MM.1S (cell line): ENCODE measurements at regions not wholly inside any gene's neighbourhood (a gene's known extent, or its start where the extent isn't known, plus 50 kb on each side); places are given as distances from the start of the nearest gene placed in this dataset.

Source experiments
- CTCF ChIP-seq: fragments of 300-600 bp; sonication (generic); IDR thresholded peaks from 2 replicates; pipeline ENCODE4 v1.5.1; 2016; ENCODE audit warnings: antibody characterized with exemption, low read length, mixed read lengths
- EZH2phosphoT487 ChIP-seq: fragments of 300-600 bp; sonication (generic); IDR thresholded peaks from 2 replicates; pipeline ENCODE4 v1.6.1; 2018; ENCODE audit warnings: antibody characterized with exemption, low read length

GRCh38 chr7:128154504-128154903 is 86.6 kb upstream of the LEP start:
- TF ChIP-seq CTCF, result no peak
- no peak for TF ChIP-seq EZH2phosphoT487
